Activated CD8-positive, alpha-beta T cell treated with anti-CD3 and anti-CD28 coated beads, Interleukin-2, amount 10 ng/mL, durations not matched to agents 7 days and 5 days (primary cell): ENCODE measurements at regions not wholly inside any gene's neighbourhood (a gene's known extent, or its start where the extent isn't known, plus 50 kb on each side); places are given as distances from the start of the nearest gene placed in this dataset.

Experiments
- ATAC-seq: fragments of 150-1000 bp; cut with Tn5 transposase; one replicate; pipeline ENCODE4 v1.10.0; 2021; ENCODE audit warnings: moderate library complexity
- CTCF ChIA-PET: fragments of 350-600 bp; sonication (Branson Sonifier 250); formaldehyde crosslinking; loops from one replicate; lab custom pipeline; 2021; ENCODE audit warnings: antibody characterized with exemption; lab: Charles Lee
- POLR2A ChIA-PET: fragments of 350-600 bp; sonication (Branson Sonifier 250); formaldehyde crosslinking; loops from one replicate; lab custom pipeline; 2021; ENCODE audit warnings: antibody characterized with exemption; lab: Charles Lee
- DNase-seq: peaks from one replicate; pipeline ENCODE4 v3.0.0-alpha.2; 2020
- H3K27ac Mint-ChIP-seq: one replicate; pipeline ENCODE4 v1.8.0; 2021; ENCODE audit warnings: mild to moderate bottlenecking, mixed read lengths
- H3K27me3 Mint-ChIP-seq: one replicate; pipeline ENCODE4 v1.8.0; 2021; ENCODE audit warnings: low read depth, mixed read lengths
- H3K36me3 Mint-ChIP-seq: one replicate; pipeline ENCODE4 v1.8.0; 2021; ENCODE audit warnings: low read depth, mixed read lengths
- H3K4me1 Mint-ChIP-seq: one replicate; pipeline ENCODE4 v1.8.0; 2021; ENCODE audit warnings: low read depth, mixed read lengths
- H3K4me3 Mint-ChIP-seq: one replicate; pipeline ENCODE4 v1.8.0; 2021; ENCODE audit warnings: mild to moderate bottlenecking, mixed read lengths
- H3K9me3 Mint-ChIP-seq: one replicate; pipeline ENCODE4 v1.8.0; 2022; ENCODE audit warnings: mixed read lengths; ENCODE audit not compliant: insufficient read depth

GRCh38 chr9:28004900-28005299 lies 431.6 kb upstream of the C9orf72 start:
- H3K27me3 Mint-ChIP-seq: no peaks in the 10 kb centered on the region
- ATAC-seq (no peak), DNase-seq (no peak)
- H3K36me3 Mint-ChIP-seq: no peaks in the 10 kb centered on the region
- CTCF ChIA-PET: no interaction called here
- no peak overlapping the region for H3K4me3 Mint-ChIP-seq
- no peak overlapping the region for H3K27ac Mint-ChIP-seq
- no peaks in the 10 kb centered on the region for H3K4me1 Mint-ChIP-seq
- H3K9me3 Mint-ChIP-seq: no peaks in the 10 kb centered on the region
- POLR2A ChIA-PET: no interaction called here

- ATAC-seq: no peak
- H3K36me3 Mint-ChIP-seq: no peaks in the 10 kb centered on the region
- no peak overlapping the region for H3K4me3 Mint-ChIP-seq
- CTCF ChIA-PET: no interaction called here
- no peaks in the 10 kb centered on the region for H3K9me3 Mint-ChIP-seq
- POLR2A ChIA-PET: interaction anchor here (0.7 kb wide), 1 partner anchor 131 kb away, joined by 3 read pairs; no protein-coding TSS in a partner anchor
- H3K27me3 Mint-ChIP-seq: no peaks in the 10 kb centered on the region
- no peak for DNase-seq
- H3K4me1 Mint-ChIP-seq: no peaks in the 10 kb centered on the region
- H3K27ac Mint-ChIP-seq: no peak overlapping the region
Measured at GRCh38 chr9:28005779-28006178, 432.5 kb upstream of the C9orf72 start.

- H3K4me1 Mint-ChIP-seq: no peaks in the 10 kb centered on the region
- DNase-seq (no peak), ATAC-seq (no peak)
- no peaks in the 10 kb centered on the region for H3K27me3 Mint-ChIP-seq
- no peaks in the 10 kb centered on the region for H3K9me3 Mint-ChIP-seq
- no peak overlapping the region for H3K4me3 Mint-ChIP-seq
- ChIA-PET POLR2A (no interaction called here), CTCF (no interaction called here)
- no peaks in the 10 kb centered on the region for H3K36me3 Mint-ChIP-seq
- H3K27ac Mint-ChIP-seq: no peak overlapping the region
Measured at GRCh38 chr9:28007097-28007817, 434.0 kb upstream of the C9orf72 start.

- Mint-ChIP-seq H3K4me3 (no peak overlapping the region), H3K9me3 (no peaks in the 10 kb centered on the region), H3K27ac (no peak overlapping the region), H3K27me3 (no peaks in the 10 kb centered on the region), H3K4me1 (no peaks in the 10 kb centered on the region), H3K36me3 (no peaks in the 10 kb centered on the region)
- ChIA-PET POLR2A (no interaction called here), CTCF (no interaction called here)
- DNase-seq (no peak), ATAC-seq (no peak)
Measured at GRCh38 chr9:28014212-28014611, 440.9 kb upstream of the C9orf72 start.

- Mint-ChIP-seq H3K27me3 (no peaks in the 10 kb centered on the region), H3K27ac (no peak overlapping the region), H3K36me3 (no peaks in the 10 kb centered on the region), H3K4me1 (no peaks in the 10 kb centered on the region), H3K4me3 (no peak overlapping the region), H3K9me3 (no peaks in the 10 kb centered on the region)
- ChIA-PET CTCF (no interaction called here), POLR2A (no interaction called here)
- ATAC-seq: no peak
- no peak for DNase-seq
Measured at GRCh38 chr9:28024676-28025075, 451.4 kb upstream of the C9orf72 start.

GRCh38 chr9:28025186-28025585 lies 451.9 kb upstream of the C9orf72 start:
- H3K36me3 Mint-ChIP-seq: no peaks in the 10 kb centered on the region
- H3K9me3 Mint-ChIP-seq: no peaks in the 10 kb centered on the region
- H3K27me3 Mint-ChIP-seq: no peaks in the 10 kb centered on the region
- no peak for ATAC-seq
- CTCF ChIA-PET: no interaction called here
- no peaks in the 10 kb centered on the region for H3K4me1 Mint-ChIP-seq
- no peak overlapping the region for H3K4me3 Mint-ChIP-seq
- H3K27ac Mint-ChIP-seq: no peak overlapping the region
- POLR2A ChIA-PET: no interaction called here
- DNase-seq: no peak

- H3K9me3 Mint-ChIP-seq: no peaks in the 10 kb centered on the region
- no peak for ATAC-seq
- H3K27ac Mint-ChIP-seq: no peak overlapping the region
- POLR2A ChIA-PET: no interaction called here
- H3K4me1 Mint-ChIP-seq: no peaks in the 10 kb centered on the region
- CTCF ChIA-PET: no interaction called here
- no peak for DNase-seq
- H3K27me3 Mint-ChIP-seq: no peaks in the 10 kb centered on the region
- no peak overlapping the region for H3K4me3 Mint-ChIP-seq
- H3K36me3 Mint-ChIP-seq: no peaks in the 10 kb centered on the region
Measured at GRCh38 chr9:28031521-28032267, 458.4 kb upstream of the C9orf72 start.

GRCh38 chr9:28032268-28032590 lies 458.9 kb upstream of the C9orf72 start:
- Mint-ChIP-seq H3K9me3 (no peaks in the 10 kb centered on the region), H3K27ac (no peak overlapping the region), H3K27me3 (no peaks in the 10 kb centered on the region), H3K4me3 (no peak overlapping the region), H3K36me3 (no peaks in the 10 kb centered on the region), H3K4me1 (no peaks in the 10 kb centered on the region)
- ATAC-seq: no peak
- POLR2A ChIA-PET: no interaction called here
- CTCF ChIA-PET: no interaction called here
- no peak for DNase-seq

GRCh38 chr9:28034242-28034641 lies 461.0 kb upstream of the C9orf72 start:
- H3K4me1 Mint-ChIP-seq: no peaks in the 10 kb centered on the region
- no peaks in the 10 kb centered on the region for H3K36me3 Mint-ChIP-seq
- H3K4me3 Mint-ChIP-seq: no peak overlapping the region
- H3K9me3 Mint-ChIP-seq: no peaks in the 10 kb centered on the region
- no peak for DNase-seq
- H3K27me3 Mint-ChIP-seq: no peaks in the 10 kb centered on the region
- ATAC-seq: no peak
- ChIA-PET CTCF (no interaction called here), POLR2A (no interaction called here)
- no peak overlapping the region for H3K27ac Mint-ChIP-seq

GRCh38 chr9:28037968-28038367 lies 464.7 kb upstream of the C9orf72 start:
- H3K36me3 Mint-ChIP-seq: no peaks in the 10 kb centered on the region
- ATAC-seq (no peak), DNase-seq (no peak)
- no peaks in the 10 kb centered on the region for H3K4me1 Mint-ChIP-seq
- H3K27ac Mint-ChIP-seq: no peak overlapping the region
- no peak overlapping the region for H3K4me3 Mint-ChIP-seq
- ChIA-PET POLR2A (no interaction called here), CTCF (no interaction called here)
- no peaks in the 10 kb centered on the region for H3K27me3 Mint-ChIP-seq
- H3K9me3 Mint-ChIP-seq: no peaks in the 10 kb centered on the region

- ChIA-PET CTCF (no interaction called here), POLR2A (no interaction called here)
- no peaks in the 10 kb centered on the region for H3K27me3 Mint-ChIP-seq
- DNase-seq: no peak
- H3K4me3 Mint-ChIP-seq: no peak overlapping the region
- no peak for ATAC-seq
- no peaks in the 10 kb centered on the region for H3K4me1 Mint-ChIP-seq
- no peaks in the 10 kb centered on the region for H3K9me3 Mint-ChIP-seq
- no peak overlapping the region for H3K27ac Mint-ChIP-seq
- no peaks in the 10 kb centered on the region for H3K36me3 Mint-ChIP-seq
Measured at GRCh38 chr9:28045051-28045450, 471.8 kb upstream of the C9orf72 start.

GRCh38 chr9:28050046-28050445 lies 476.8 kb upstream of the C9orf72 start:
- Mint-ChIP-seq H3K27ac (no peak overlapping the region), H3K4me3 (no peak overlapping the region), H3K9me3 (no peaks in the 10 kb centered on the region), H3K36me3 (no peaks in the 10 kb centered on the region), H3K4me1 (no peaks in the 10 kb centered on the region), H3K27me3 (no peaks in the 10 kb centered on the region)
- ChIA-PET CTCF (no interaction called here), POLR2A (no interaction called here)
- ATAC-seq (no peak), DNase-seq (no peak)
